ENCODE measurements at regions not wholly inside any gene's neighbourhood (a gene's known extent, or its start where the extent isn't known, plus 50 kb on each side); places are given as distances from the start of the nearest gene placed in this dataset.

DNA sequence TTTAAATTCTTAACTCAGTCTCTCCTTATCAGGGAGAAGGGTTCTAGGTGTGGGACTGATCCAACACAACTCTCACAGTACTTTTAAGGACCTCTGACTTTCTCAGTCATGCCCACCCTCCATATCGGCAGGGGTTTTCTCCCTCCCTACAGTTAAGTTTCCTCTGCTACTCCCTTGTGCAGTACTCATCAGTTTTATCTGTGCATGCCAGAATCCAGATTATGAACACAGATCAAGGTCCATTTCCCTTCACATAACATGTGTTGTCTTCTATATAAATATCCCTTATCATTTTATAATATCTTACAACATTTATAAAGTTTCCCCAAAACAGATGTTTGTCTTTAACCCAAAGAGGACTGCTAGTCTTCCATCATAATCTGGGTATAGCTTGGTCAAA, 986.5 kb upstream of the ARRDC3 start:
- no peak for DNase-seq (ENCODE audit: extremely low spot score)
- ChIA-PET POLR2A (no interaction called here), CTCF (no interaction called here)
- TF ChIP-seq CTCF (IDR thresholded peaks at IDR 0.05; ENCODE audit: control extremely low read depth, extremely low read depth, low read depth, missing control alignments): no peak

DNA sequence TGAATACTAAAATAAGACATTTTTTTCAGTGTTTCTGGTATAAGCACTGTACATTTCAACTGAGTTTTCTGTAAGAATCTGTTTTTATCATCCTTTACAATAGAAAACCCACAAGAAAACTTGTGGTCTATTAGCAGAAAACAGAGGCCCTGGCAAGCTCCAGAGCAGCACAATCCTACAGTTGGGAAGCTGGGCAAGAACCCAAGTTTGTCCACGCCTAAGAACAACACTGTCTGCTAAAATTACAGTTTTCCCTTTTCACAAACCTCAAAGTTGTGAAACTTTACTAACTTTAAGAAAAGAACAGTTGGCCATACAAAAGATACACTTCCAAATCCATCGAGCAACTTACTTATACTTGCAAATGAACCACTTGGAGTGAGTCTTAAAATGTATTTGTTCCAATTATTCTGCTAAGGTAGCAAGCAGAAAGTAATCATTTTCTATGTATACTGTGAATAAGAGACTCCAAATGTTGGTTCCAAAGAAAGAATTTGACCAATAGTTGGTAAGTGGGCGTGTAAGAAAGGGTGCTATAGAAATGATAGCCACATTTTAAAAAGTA, 982.0 kb upstream of the ARRDC3 start:
- CTCF ChIA-PET: no interaction called here
- POLR2A ChIA-PET: no interaction called here
- TF ChIP-seq CTCF (IDR thresholded peaks at IDR 0.05; ENCODE audit: control extremely low read depth, extremely low read depth, low read depth, missing control alignments): no peak
- no peak for DNase-seq (ENCODE audit: extremely low spot score)

DNA sequence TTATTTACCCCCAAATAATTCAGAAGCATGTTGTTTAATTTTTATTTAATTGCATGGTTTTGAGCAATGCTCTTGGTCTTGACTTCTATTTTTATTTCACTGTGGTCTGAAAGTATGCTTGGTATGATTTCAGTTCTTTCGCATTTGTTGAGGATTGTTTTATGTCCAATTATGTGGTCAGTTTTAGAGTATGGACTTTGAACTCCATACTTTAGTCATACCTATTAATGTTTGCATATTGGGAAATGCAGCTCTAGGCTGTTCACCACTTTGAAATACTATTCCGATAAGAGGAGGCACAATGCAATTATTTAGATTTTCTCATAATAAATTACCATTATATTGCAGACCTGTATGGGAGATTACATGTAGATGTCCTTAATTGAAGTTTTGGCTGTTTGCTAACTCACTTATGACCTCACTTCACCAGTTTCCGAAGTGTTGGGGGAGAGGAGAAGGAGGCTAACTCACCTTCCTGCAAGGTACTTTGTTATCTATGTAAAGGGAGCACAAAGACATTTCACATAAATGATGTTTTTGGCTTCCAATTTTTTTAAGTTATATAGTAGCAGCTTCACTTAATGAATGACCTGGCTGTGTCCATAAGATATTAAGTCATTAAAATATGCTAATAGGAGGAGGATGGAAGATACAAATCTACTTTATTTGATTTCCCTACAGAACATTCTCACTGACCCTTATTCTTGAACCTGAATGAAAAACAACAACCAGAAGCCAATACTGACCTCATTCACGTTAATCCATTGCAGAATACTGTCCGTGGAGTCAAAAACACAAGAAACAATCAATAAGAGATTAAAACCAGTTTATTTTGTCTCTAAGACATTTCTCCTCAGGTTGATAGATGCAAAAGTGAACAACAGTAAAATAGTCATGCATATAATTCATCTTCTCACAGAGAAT, 970.3 kb upstream of the ARRDC3 start:
- CTCF ChIA-PET: interaction anchor here (1.0 kb wide), 1 partner anchor 10 kb away, joined by 3 read pairs; no protein-coding TSS in a partner anchor
- POLR2A ChIA-PET: no interaction called here
- no peak for DNase-seq (ENCODE audit: extremely low spot score)
- no peak for TF ChIP-seq CTCF (IDR thresholded peaks at IDR 0.05; ENCODE audit: control extremely low read depth, extremely low read depth, low read depth, missing control alignments)

- no peak for TF ChIP-seq CTCF (IDR thresholded peaks at IDR 0.05; ENCODE audit: control extremely low read depth, extremely low read depth, low read depth, missing control alignments)
- DNase-seq (ENCODE audit: extremely low spot score): no peak
- CTCF ChIA-PET: interaction anchor here (3.1 kb wide), 1 partner anchor 9 kb away, joined by 10 read pairs; no protein-coding TSS in a partner anchor
- POLR2A ChIA-PET: no interaction called here
These were observed 954.7 kb upstream of the ARRDC3 start for GRCh38 chr5:92337772-92338234.

DNA sequence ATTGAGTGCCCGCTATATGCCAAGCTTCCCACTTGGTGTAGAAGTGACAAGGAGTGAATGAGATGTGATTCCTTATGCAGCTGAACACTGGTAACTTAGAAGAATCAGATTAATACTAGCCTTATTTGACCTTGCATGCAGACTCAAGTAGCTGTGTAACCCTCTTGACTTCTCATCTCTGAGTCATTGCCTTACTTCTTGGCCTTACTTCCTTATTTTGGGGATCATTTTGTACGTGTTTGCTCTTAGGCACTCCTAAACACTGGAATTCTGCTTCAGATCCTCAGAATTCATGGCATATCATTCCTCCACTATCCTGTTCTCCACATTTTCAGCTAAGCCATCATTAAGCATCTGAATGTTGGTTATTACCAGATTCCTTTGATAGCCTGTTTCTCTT, 948.9 kb upstream of the ARRDC3 start:
- TF ChIP-seq CTCF (IDR thresholded peaks at IDR 0.05; ENCODE audit: control extremely low read depth, extremely low read depth, low read depth, missing control alignments): no peak
- ChIA-PET POLR2A (no interaction called here), CTCF (interaction anchor here (1.4 kb wide), 1 partner anchor 21 kb away, joined by 3 read pairs; no protein-coding TSS in a partner anchor)
- DNase-seq (ENCODE audit: extremely low spot score): no peak

GRCh38 chr5:92330365-92330764, 947.2 kb upstream of the ARRDC3 start:
- ChIA-PET CTCF (interaction anchor here (1.1 to 1.2 kb wide), 2 partner anchors 11 to 18 kb away, joined by 3 to 4 read pairs; no protein-coding TSS in a partner anchor), POLR2A (no interaction called here)
- no peak for DNase-seq (ENCODE audit: extremely low spot score)
- TF ChIP-seq CTCF (IDR thresholded peaks at IDR 0.05; ENCODE audit: control extremely low read depth, extremely low read depth, low read depth, missing control alignments): no peak

All from GM10248 (cell line).